Central memory CD4-positive, alpha-beta T cell (primary cell): ENCODE measurements at regions not wholly inside any gene's neighbourhood (a gene's known extent, or its start where the extent isn't known, plus 50 kb on each side); places are given as distances from the start of the nearest gene placed in this dataset.
A peak's percentile ranks its signal among the peaks of the same experiment; 100 is the strongest.

Source experiments
- DNase-seq: peaks from one replicate; pipeline ENCODE4 v3.0.0; 2022

DNA sequence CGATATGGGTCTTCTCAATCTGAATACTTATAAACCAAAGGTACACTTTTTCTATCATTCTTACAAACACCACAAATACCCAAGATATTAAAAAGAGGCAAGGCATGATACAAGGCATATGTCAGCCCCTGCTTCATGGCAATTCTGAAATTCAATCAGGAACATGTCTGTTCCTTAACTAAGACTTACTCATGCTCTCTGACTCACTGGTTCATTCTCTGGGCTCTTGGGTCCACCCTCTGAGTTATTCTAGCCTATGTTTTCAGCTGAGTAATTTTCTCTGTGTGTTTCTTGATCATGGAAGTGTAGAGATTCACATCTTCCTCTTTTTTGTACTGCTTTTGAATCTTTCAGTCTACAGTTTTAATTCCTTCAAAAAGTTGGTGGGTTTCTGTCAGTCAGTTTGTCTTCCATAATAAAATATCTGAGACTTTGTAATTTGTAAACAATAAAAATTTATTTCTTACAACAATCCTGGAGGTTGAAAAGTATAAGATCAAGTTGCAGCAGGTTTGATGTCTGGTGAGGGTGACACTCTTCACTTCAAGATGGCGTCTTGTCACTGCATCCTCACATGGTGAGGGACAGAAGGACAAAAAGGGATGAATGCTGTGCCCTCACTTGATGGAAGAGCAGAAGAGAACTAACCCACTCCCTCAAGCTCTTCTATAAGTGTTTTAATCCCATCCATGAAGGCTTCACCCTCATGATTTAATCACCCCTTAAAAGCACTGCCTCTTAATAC is 211.7 kb downstream of the FAM76B start:
- no peak for DNase-seq

GRCh38 chr11:95576146-95576845 is 213.3 kb downstream of the FAM76B start:
- DNase-seq = no peak

DNA sequence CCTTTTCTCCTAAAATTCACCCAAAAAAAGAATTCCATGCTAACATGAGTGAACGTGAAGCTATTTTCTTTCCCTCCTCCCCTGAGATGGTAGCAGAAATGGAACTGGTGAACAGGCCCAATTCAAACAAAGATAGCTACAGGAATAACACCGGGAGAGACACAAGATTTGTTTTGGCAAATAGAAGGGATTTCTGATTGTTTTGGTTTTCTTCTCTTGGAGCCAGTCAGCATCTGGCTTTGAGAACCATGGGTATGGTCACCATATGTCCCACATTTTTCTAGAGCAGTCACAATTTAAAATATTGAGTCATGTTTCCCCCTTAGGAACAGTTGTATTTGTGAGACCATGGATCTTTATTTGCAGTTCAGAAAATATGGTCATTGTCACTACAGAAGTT is 214.1 kb downstream of the FAM76B start:
- DNase-seq = no peak

GRCh38 chr11:95571718-95572260 is 217.8 kb downstream of the FAM76B start:
- no peak for DNase-seq

- no peak for DNase-seq
These were observed 218.7 kb downstream of the FAM76B start for GRCh38 chr11:95570845-95571244.

DNA sequence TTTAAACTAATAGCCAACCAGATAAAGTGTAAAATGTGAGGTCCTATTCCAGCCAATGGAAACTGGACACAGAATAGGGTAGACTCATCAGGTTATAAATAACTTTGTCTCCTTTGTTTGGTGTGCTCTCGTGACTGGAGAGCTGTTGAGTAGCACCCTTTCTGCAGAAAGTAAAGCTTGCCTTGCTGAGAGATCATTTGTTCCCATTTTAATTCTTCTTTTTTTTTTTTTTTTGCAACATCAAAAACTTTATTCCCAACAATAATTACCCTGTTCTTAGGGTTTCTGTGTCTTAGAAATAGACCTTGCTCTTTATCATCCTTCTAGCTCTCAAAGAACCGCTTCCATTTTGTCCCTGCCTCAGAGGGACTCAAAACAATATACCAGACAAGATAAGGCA is 220.4 kb downstream of the FAM76B start:
- DNase-seq = no peak

DNA sequence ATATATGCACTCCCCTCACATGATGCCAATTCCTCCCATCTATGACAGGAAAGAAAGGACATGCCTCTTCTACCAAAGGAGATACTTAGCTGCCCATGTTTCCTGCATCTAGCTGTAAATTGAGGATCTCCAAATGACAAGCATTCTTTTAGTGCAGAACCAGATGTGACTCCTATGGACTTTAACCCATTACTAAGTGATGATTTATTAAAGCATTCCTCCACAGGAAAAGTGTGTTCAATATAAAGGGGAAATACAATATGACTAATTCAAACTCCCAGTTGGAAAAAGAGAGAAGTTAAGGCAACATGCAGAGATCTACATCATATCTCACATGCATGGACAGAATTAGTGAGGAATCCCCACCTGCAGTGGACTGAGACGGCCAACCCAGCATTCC is 221.3 kb downstream of the FAM76B start:
- DNase-seq = no peak

GRCh38 chr11:95567685-95568084 is 221.9 kb downstream of the FAM76B start:
- DNase-seq = no peak

- DNase-seq = no peak
These were observed 223.4 kb downstream of the FAM76B start for GRCh38 chr11:95566211-95566610.

GRCh38 chr11:95565724-95566141 is 223.8 kb downstream of the FAM76B start:
- DNase-seq = no peak

DNA sequence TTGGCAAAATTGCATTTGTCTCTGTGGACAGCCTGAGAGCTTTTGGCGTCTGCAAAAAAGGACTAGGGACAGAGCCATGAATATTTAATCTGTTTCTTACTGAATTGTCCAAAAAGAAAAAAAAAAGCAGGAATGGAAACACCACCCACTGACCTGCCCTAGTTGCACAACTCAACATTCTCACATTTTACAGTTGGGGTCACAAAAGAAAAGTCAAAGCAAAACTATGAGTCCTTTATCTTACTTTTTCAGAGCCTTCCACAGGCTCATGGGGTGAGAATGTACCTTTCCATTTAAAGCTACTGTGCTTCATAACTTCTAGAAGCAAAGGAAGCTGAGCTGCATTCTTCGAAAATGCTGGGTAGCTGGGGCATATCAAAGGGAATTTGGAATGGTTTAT is 225.7 kb downstream of the FAM76B start:
- no peak for DNase-seq

- DNase-seq = no peak
These were observed 226.4 kb downstream of the FAM76B start for GRCh38 chr11:95563173-95563572.

DNA sequence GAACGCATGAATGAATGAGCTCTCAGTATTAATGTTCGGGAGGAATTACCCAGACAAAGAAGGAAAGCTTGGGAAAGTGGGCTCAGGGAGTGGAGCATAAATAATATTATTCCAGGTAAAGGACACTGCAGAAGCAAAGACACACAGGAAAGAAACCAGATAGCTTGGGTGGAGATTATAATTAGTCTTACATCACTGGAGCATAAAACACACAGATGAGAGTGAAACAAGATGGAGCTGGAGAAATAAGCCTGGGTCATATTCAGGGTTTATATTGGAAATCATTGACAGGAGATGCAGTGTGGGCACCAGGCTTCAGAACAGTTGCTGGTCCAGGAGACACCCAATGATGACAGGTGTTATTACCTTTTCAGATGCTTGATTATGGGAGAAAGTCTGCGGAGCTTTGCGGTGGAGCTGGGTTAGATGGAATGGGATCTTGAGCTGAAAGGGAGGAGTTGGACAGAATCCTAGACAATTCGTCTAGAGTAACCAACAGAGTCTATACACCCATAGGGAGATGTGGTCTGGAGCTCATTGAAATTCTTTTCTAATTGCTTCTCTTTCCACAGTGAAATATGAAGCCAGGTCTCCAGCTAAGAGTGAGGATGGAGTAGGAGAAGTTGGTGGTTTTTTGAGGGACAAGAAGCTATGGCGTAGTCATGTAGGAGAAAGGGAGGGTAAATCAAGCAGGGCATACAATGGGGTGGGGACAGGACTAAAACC is 227.2 kb downstream of the FAM76B start:
- no peak for DNase-seq

GRCh38 chr11:95559899-95560298 is 229.7 kb downstream of the FAM76B start:
- DNase-seq = no peak

- no peak for DNase-seq
These were observed 232.2 kb downstream of the FAM76B start for GRCh38 chr11:95557376-95557775.

GRCh38 chr11:95556342-95557163 is 233.0 kb downstream of the FAM76B start:
- DNase-seq = no peak

DNA sequence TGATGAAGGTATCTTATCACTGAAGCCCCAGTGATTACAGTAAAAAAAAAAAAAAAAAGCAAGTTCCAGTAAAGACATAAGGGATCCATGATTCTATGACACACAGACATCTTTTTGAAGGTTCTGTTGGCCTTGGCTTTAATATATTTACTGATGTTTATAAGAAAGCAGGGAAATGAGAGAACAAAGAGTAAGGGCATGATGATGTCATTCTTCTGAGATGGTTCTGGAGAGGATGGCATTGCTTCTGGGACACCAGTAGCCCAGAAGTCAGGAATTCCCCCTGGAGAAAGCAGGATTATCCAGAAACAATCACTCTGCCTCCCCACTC is 233.6 kb downstream of the FAM76B start:
- no peak for DNase-seq

GRCh38 chr11:95554911-95555310 is 234.7 kb downstream of the FAM76B start:
- DNase-seq = no peak

- no peak for DNase-seq
These were observed 240.3 kb downstream of the FAM76B start for GRCh38 chr11:95549301-95549700.

DNA sequence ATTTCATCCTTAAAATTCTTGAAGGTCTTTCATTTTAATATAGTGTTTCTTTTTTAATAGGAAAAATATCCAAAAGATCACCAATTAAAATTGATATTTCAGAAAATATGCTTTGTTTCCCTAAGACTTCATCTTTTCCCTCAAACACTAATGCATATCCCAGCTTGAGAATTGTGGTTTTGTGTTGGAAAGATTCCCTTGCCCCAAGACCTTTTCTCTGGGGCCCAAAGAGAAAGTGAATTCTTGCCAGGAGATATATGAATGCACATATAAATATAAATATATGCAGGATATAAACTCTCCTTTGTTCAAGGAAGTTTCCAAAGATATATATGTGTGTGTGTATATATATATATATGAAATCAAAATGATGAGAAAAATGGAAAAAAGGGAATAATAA is 241.2 kb downstream of the FAM76B start:
- DNase-seq = no peak

DNA sequence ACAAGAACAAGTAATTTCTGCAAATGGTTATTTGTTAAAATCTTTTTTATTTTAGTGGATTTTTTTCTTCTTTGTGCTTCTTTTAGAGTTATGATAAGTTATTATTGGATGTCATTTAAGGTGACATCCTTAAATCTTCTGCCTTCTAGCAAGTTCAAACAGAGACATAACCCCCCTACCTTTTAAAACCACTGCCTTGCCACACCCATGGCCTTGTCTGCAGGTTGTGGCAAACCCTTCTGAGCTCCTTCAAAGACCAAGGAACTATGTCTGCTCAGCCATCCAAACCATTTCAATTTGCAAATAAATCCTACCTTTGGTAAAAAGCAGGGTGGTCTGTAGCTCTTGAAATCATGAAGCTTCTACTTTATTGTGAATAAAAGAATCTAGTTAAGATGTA is 241.6 kb downstream of the FAM76B start:
- peak; percentile 5 for DNase-seq

- no peak for DNase-seq
These were observed 242.4 kb downstream of the FAM76B start for GRCh38 chr11:95547186-95547585.
